Activated B cell treated with CpG ODN at 0.5 μM for 24 hours (primary cell): ENCODE measurements at regions not wholly inside any gene's neighbourhood (a gene's known extent, or its start where the extent isn't known, plus 50 kb on each side); places are given as distances from the start of the nearest gene placed in this dataset.
A peak's percentile ranks its signal among the peaks of the same experiment; 100 is the strongest.

Source experiments
- ATAC-seq: fragments of 200-7000 bp; cut with Tn5 transposase; one replicate; pipeline ENCODE4 v1.10.0; 2021; ENCODE audit warnings: low read depth, mild to moderate bottlenecking, moderate library complexity
- CTCF ChIA-PET: fragments of 350-600 bp; sonication (Branson Sonifier 250); formaldehyde crosslinking; loops from one replicate; lab custom pipeline; 2021; ENCODE audit warnings: antibody characterized with exemption; lab: Charles Lee
- POLR2A ChIA-PET: fragments of 350-600 bp; sonication (Branson Sonifier 250); formaldehyde crosslinking; loops from one replicate; lab custom pipeline; 2021; ENCODE audit warnings: antibody characterized with exemption; lab: Charles Lee
- DNase-seq: peaks from one replicate; pipeline ENCODE4 v3.0.0; 2022
- H3K27ac Mint-ChIP-seq: one replicate; pipeline ENCODE4 v1.8.0; 2020; ENCODE audit warnings: mixed read lengths
- H3K27me3 Mint-ChIP-seq: one replicate; pipeline ENCODE4 v1.8.0; 2021; ENCODE audit warnings: mixed read lengths
- H3K36me3 Mint-ChIP-seq: one replicate; pipeline ENCODE4 v1.8.0; 2021; ENCODE audit warnings: low read depth, mixed read lengths
- H3K4me1 Mint-ChIP-seq: one replicate; pipeline ENCODE4 v1.8.0; 2021; ENCODE audit warnings: mixed read lengths
- H3K4me3 Mint-ChIP-seq: one replicate; pipeline ENCODE4 v1.8.0; 2020; ENCODE audit warnings: mild to moderate bottlenecking, mixed read lengths
- H3K9me3 Mint-ChIP-seq: one replicate; pipeline ENCODE4 v1.8.0; 2020; ENCODE audit warnings: mixed read lengths
- intact Hi-C: fragments of 100-400 bp; cut with micrococcal nuclease; formaldehyde crosslinking; loops from one replicate; pipeline ENCODE4 v1.15.1; 2024
- TF ChIP-seq, protein P1 (sequence below): fragments of 200-600 bp; IDR thresholded peaks from one replicate; pipeline ENCODE4 v1.8.0; 2022; ENCODE audit warnings: antibody characterized with exemption, mild to moderate bottlenecking

GRCh38 chr5:65076251-65076869, 307.6 kb downstream of the CWC27 start:
- Mint-ChIP-seq H3K36me3 (no peaks in the 10 kb centered on the region), H3K4me3 (no peak overlapping the region), H3K27me3 (peaks cover 1% of the 10 kb centered on the region), H3K9me3 (no peaks in the 10 kb centered on the region), H3K4me1 (peaks cover 21% of the 10 kb centered on the region), H3K27ac (no peak overlapping the region)
- POLR2A ChIA-PET, result no interaction called here
- ATAC-seq (peak; percentile 94), DNase-seq (no peak)
- intact Hi-C loops, result loop anchor here (1.0 kb wide), 2 partner anchors 27 to 407 kb away; no protein-coding TSS in a partner anchor
- TF ChIP-seq, protein P1, sequence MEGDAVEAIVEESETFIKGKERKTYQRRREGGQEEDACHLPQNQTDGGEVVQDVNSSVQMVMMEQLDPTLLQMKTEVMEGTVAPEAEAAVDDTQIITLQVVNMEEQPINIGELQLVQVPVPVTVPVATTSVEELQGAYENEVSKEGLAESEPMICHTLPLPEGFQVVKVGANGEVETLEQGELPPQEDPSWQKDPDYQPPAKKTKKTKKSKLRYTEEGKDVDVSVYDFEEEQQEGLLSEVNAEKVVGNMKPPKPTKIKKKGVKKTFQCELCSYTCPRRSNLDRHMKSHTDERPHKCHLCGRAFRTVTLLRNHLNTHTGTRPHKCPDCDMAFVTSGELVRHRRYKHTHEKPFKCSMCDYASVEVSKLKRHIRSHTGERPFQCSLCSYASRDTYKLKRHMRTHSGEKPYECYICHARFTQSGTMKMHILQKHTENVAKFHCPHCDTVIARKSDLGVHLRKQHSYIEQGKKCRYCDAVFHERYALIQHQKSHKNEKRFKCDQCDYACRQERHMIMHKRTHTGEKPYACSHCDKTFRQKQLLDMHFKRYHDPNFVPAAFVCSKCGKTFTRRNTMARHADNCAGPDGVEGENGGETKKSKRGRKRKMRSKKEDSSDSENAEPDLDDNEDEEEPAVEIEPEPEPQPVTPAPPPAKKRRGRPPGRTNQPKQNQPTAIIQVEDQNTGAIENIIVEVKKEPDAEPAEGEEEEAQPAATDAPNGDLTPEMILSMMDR, result no peak
- CTCF ChIA-PET, result interaction anchor here (0.6 to 1.3 kb wide), 6 partner anchors 22 to 407 kb away, joined by 3 to 5 read pairs (median 3); no protein-coding TSS in a partner anchor

GRCh38 chr5:65077653-65078052, 308.9 kb downstream of the CWC27 start:
- H3K4me1 Mint-ChIP-seq, result peaks cover 17% of the 10 kb centered on the region
- H3K27me3 Mint-ChIP-seq, result peaks cover 1% of the 10 kb centered on the region
- no peak for ATAC-seq
- no peaks in the 10 kb centered on the region for H3K36me3 Mint-ChIP-seq
- TF ChIP-seq, protein P1, result no peak
- no peak overlapping the region for H3K4me3 Mint-ChIP-seq
- intact Hi-C loops, result no loop called here
- no peaks in the 10 kb centered on the region for H3K9me3 Mint-ChIP-seq
- DNase-seq, result no peak
- CTCF ChIA-PET, result interaction anchor here (1.0 kb wide), 1 partner anchor 267 kb away, joined by 3 read pairs; no protein-coding TSS in a partner anchor
- POLR2A ChIA-PET, result no interaction called here
- no peak overlapping the region for H3K27ac Mint-ChIP-seq

- POLR2A ChIA-PET, result no interaction called here
These were observed 309.6 kb downstream of the CWC27 start for GRCh38 chr5:65078331-65078730.

GRCh38 chr5:65081071-65081470, 312.3 kb downstream of the CWC27 start:
- ChIA-PET CTCF (no interaction called here), POLR2A (no interaction called here)
- DNase-seq, result no peak
- Mint-ChIP-seq H3K27me3 (no peaks in the 10 kb centered on the region), H3K36me3 (no peaks in the 10 kb centered on the region), H3K9me3 (no peaks in the 10 kb centered on the region), H3K4me3 (no peak overlapping the region), H3K27ac (no peak overlapping the region), H3K4me1 (peaks cover 5% of the 10 kb centered on the region)
- TF ChIP-seq, protein P1, result no peak
- intact Hi-C loops, result no loop called here
- no peak for ATAC-seq

More at GRCh38 chr5:65078331-65078730, 309.6 kb downstream of the CWC27 start:
- Mint-ChIP-seq H3K4me1 (peaks cover 10% of the 10 kb centered on the region), H3K27me3 (peaks cover 1% of the 10 kb centered on the region), H3K9me3 (no peaks in the 10 kb centered on the region), H3K4me3 (no peak overlapping the region), H3K36me3 (no peaks in the 10 kb centered on the region), H3K27ac (no peak overlapping the region)
- DNase-seq (no peak), ATAC-seq (no peak)
- intact Hi-C loops, result no loop called here
- CTCF ChIA-PET, result no interaction called here
- TF ChIP-seq, protein P1, result no peak

- intact Hi-C loops, result no loop called here
- Mint-ChIP-seq H3K36me3 (no peaks in the 10 kb centered on the region), H3K27ac (no peak overlapping the region), H3K9me3 (no peaks in the 10 kb centered on the region), H3K27me3 (no peaks in the 10 kb centered on the region), H3K4me1 (no peaks in the 10 kb centered on the region), H3K4me3 (no peak overlapping the region)
- ATAC-seq (no peak), DNase-seq (no peak)
- ChIA-PET CTCF (no interaction called here), POLR2A (no interaction called here)
- TF ChIP-seq, protein P1, result no peak
These were observed 316.2 kb downstream of the CWC27 start for GRCh38 chr5:65084795-65085515.
